HepG2 (cell line): ENCODE measurements at regions not wholly inside any gene's neighbourhood (a gene's known extent, or its start where the extent isn't known, plus 50 kb on each side); places are given as distances from the start of the nearest gene placed in this dataset.
A peak's percentile ranks its signal among the peaks of the same experiment; 100 is the strongest.

Experiments used
- CEBPB ChIP-seq: IDR thresholded peaks from 2 replicates; pipeline ENCODE4 v1.6.1; 2011; ENCODE audit warnings: low read depth, low read length, improper control_type of control experiment, borderline replicate concordance
- ERF ChIP-seq: IDR thresholded peaks from 2 replicates; pipeline ENCODE4 v1.6.1; 2018; ENCODE audit warnings: missing biosample characterization, missing genetic modification reagents
- FOXO1 ChIP-seq: sonication (generic); formaldehyde crosslinking; IDR thresholded peaks from 2 replicates; pipeline ENCODE4 v1.4.0; 2020; ENCODE audit warnings: missing genetic modification reagents
- KDM2A ChIP-seq: sonication (generic); formaldehyde crosslinking; IDR thresholded peaks from 2 replicates; pipeline ENCODE4 v1.4.0; 2020; ENCODE audit warnings: low read depth, missing genetic modification reagents, borderline replicate concordance
- NFATC3 ChIP-seq: sonication (generic); formaldehyde crosslinking; IDR thresholded peaks from 2 replicates; pipeline ENCODE4 v1.5.1; 2020; ENCODE audit warnings: mild to moderate bottlenecking, missing genetic modification reagents
- PITX1 ChIP-seq: sonication (generic); formaldehyde crosslinking; IDR thresholded peaks from 2 replicates; pipeline ENCODE4 v1.5.1; 2020; ENCODE audit warnings: mild to moderate bottlenecking, missing genetic modification reagents
- SALL1 ChIP-seq: sonication (generic); formaldehyde crosslinking; IDR thresholded peaks from 2 replicates; pipeline ENCODE4 v1.8.0; 2022; ENCODE audit warnings: mild to moderate bottlenecking, missing genetic modification reagents
- TCF12 ChIP-seq, 2 experiments: fragments of 450-650 bp in 1 of 2; sonication (generic) in 1 of 2; formaldehyde crosslinking in 1 of 2; IDR thresholded peaks; 2 replicates each; pipeline versions ENCODE4 v1.6.1 to v1.8.0; 2017 to 2022; ENCODE audit warnings: antibody characterized with exemption in 1 of 2, mild to moderate bottlenecking in 1 of 2, missing genetic modification reagents in 1 of 2, moderate library complexity in 1 of 2
- TERF1 ChIP-seq: sonication (generic); formaldehyde crosslinking; IDR thresholded peaks from 2 replicates; pipeline ENCODE4 v1.8.0; 2022; ENCODE audit warnings: mild to moderate bottlenecking, missing genetic modification reagents, moderate library complexity
- ZBTB7B ChIP-seq: sonication (generic); formaldehyde crosslinking; IDR thresholded peaks from 2 replicates; pipeline ENCODE4 v1.4.0; 2020; ENCODE audit warnings: missing genetic modification reagents
- ZFX ChIP-seq: sonication (generic); formaldehyde crosslinking; IDR thresholded peaks from 2 replicates; pipeline ENCODE4 v1.4.0; 2020; ENCODE audit warnings: mild to moderate bottlenecking, low read depth, missing genetic modification reagents, moderate library complexity
- ZMYM3 ChIP-seq: sonication (generic); formaldehyde crosslinking; IDR thresholded peaks from 2 replicates; pipeline ENCODE4 v1.5.1; 2020; ENCODE audit warnings: mild to moderate bottlenecking, missing genetic modification reagents
- ZNF572 ChIP-seq: sonication (generic); formaldehyde crosslinking; IDR thresholded peaks from 2 replicates; pipeline ENCODE4 v1.5.1; 2020; ENCODE audit warnings: mild to moderate bottlenecking, missing genetic modification reagents
- ZNF607 ChIP-seq: sonication (generic); formaldehyde crosslinking; IDR thresholded peaks from 2 replicates; pipeline ENCODE4 v1.5.1; 2020; ENCODE audit warnings: missing genetic modification reagents, mild to moderate bottlenecking, borderline replicate concordance
- ZNF768 ChIP-seq: sonication (generic); formaldehyde crosslinking; IDR thresholded peaks from 2 replicates; pipeline ENCODE4 v1.4.0; 2020; ENCODE audit warnings: missing genetic modification reagents
- ZNF883 ChIP-seq: sonication (generic); formaldehyde crosslinking; IDR thresholded peaks from 2 replicates; pipeline ENCODE4 v1.5.1; 2020; ENCODE audit warnings: mild to moderate bottlenecking, missing genetic modification reagents; ENCODE audit errors: not compliant biosample characterization
- ZNF891 ChIP-seq: sonication (generic); formaldehyde crosslinking; IDR thresholded peaks from 2 replicates; pipeline ENCODE4 v1.5.0; 2020; ENCODE audit warnings: mild to moderate bottlenecking, missing genetic modification reagents
- TF ChIP-seq, protein P1 (sequence below): IDR thresholded peaks from 2 replicates; pipeline ENCODE4 v1.6.1; 2018; ENCODE audit warnings: missing genetic modification reagents, mild to moderate bottlenecking, missing compliant biosample characterization
- TF ChIP-seq, protein P2 (sequence below): sonication (generic); formaldehyde crosslinking; IDR thresholded peaks from 2 replicates; pipeline ENCODE4 v1.5.1; 2020; ENCODE audit warnings: mild to moderate bottlenecking, moderate library complexity, missing genetic modification reagents
- TF ChIP-seq, protein P3 (sequence below): sonication (generic); formaldehyde crosslinking; IDR thresholded peaks from 2 replicates; pipeline ENCODE4 v1.5.1; 2020; ENCODE audit warnings: missing genetic modification reagents, mild to moderate bottlenecking, borderline replicate concordance
- TF ChIP-seq, protein P4 (sequence below): sonication (generic); formaldehyde crosslinking; IDR thresholded peaks from 2 replicates; pipeline ENCODE4 v1.9.0; 2021; ENCODE audit warnings: missing genetic modification reagents, borderline replicate concordance

- TF ChIP-seq TERF1 = no peak
- TF ChIP-seq ZNF768 (CRISPR knock-in tag) = peak; percentile 59; the same call in 1 of the 2 replicates
- TF ChIP-seq CEBPB = no peak
- peak; percentile 43; the same call in 1 of the 2 replicates for TF ChIP-seq ZNF891 (CRISPR knock-in tag)
- TF ChIP-seq, protein P1, sequence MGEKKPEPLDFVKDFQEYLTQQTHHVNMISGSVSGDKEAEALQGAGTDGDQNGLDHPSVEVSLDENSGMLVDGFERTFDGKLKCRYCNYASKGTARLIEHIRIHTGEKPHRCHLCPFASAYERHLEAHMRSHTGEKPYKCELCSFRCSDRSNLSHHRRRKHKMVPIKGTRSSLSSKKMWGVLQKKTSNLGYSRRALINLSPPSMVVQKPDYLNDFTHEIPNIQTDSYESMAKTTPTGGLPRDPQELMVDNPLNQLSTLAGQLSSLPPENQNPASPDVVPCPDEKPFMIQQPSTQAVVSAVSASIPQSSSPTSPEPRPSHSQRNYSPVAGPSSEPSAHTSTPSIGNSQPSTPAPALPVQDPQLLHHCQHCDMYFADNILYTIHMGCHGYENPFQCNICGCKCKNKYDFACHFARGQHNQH (CRISPR knock-in tag) = 0 out of 2 replicates have a peak, but pooled peaks have one; percentile 27
- TF ChIP-seq ZFX (CRISPR knock-in tag) = peak; percentile 24; the same call in 1 of the 2 replicates
- TF ChIP-seq ZNF572 (CRISPR knock-in tag) = peak; percentile 79; the same call in 1 of the 2 replicates
- no peak for TF ChIP-seq TCF12 (IDR thresholded peaks at IDR 0.05)
- TF ChIP-seq TCF12 (CRISPR knock-in tag; IDR thresholded peaks at IDR 0.05) = no peak
- TF ChIP-seq ZNF607 (CRISPR knock-in tag) = peak; percentile 43; the same call in 1 of the 2 replicates
- peak; percentile 28; the same call in 1 of the 2 replicates for TF ChIP-seq SALL1 (CRISPR knock-in tag)
- peak; percentile 23; the same call in 1 of the 2 replicates for TF ChIP-seq ERF (CRISPR knock-in tag)
- no peak for TF ChIP-seq NFATC3 (CRISPR knock-in tag)
- TF ChIP-seq ZBTB7B (CRISPR knock-in tag) = 0 out of 2 replicates have a peak, but pooled peaks have one; percentile 30
- TF ChIP-seq ZMYM3 = peak; percentile 88
- TF ChIP-seq, protein P2, sequence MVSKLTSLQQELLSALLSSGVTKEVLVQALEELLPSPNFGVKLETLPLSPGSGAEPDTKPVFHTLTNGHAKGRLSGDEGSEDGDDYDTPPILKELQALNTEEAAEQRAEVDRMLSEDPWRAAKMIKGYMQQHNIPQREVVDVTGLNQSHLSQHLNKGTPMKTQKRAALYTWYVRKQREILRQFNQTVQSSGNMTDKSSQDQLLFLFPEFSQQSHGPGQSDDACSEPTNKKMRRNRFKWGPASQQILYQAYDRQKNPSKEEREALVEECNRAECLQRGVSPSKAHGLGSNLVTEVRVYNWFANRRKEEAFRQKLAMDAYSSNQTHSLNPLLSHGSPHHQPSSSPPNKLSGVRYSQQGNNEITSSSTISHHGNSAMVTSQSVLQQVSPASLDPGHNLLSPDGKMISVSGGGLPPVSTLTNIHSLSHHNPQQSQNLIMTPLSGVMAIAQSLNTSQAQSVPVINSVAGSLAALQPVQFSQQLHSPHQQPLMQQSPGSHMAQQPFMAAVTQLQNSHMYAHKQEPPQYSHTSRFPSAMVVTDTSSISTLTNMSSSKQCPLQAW (CRISPR knock-in tag) = peak; percentile 58; the same call in 1 of the 2 replicates
- TF ChIP-seq, protein P3, sequence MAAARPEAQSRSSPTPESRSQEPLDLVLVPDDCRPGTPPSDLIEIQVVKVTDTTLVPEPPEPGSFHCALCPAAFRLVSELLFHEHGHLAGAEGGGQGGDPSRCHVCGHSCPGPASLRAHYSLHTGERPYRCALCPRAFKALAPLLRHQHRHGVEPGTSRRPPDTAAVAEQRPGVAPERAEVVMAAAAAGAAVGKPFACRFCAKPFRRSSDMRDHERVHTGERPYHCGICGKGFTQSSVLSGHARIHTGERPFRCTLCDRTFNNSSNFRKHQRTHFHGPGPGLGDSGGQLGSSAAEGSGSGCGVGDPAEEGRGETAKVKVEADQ = 0 out of 2 replicates have a peak, but pooled peaks have one; percentile 38
- TF ChIP-seq PITX1 (CRISPR knock-in tag) = peak; percentile 34; the same call in 1 of the 2 replicates
- peak; percentile 93 for TF ChIP-seq KDM2A (CRISPR knock-in tag)
- peak; percentile 72 for TF ChIP-seq ZNF883 (CRISPR knock-in tag)
- 0 out of 2 replicates have a peak, but pooled peaks have one; percentile 11 for TF ChIP-seq FOXO1 (CRISPR knock-in tag)
- TF ChIP-seq, protein P4, sequence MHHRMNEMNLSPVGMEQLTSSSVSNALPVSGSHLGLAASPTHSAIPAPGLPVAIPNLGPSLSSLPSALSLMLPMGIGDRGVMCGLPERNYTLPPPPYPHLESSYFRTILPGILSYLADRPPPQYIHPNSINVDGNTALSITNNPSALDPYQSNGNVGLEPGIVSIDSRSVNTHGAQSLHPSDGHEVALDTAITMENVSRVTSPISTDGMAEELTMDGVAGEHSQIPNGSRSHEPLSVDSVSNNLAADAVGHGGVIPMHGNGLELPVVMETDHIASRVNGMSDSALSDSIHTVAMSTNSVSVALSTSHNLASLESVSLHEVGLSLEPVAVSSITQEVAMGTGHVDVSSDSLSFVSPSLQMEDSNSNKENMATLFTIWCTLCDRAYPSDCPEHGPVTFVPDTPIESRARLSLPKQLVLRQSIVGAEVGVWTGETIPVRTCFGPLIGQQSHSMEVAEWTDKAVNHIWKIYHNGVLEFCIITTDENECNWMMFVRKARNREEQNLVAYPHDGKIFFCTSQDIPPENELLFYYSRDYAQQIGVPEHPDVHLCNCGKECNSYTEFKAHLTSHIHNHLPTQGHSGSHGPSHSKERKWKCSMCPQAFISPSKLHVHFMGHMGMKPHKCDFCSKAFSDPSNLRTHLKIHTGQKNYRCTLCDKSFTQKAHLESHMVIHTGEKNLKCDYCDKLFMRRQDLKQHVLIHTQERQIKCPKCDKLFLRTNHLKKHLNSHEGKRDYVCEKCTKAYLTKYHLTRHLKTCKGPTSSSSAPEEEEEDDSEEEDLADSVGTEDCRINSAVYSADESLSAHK (CRISPR knock-in tag) = no peak
Measured at GRCh38 chr7:66518151-66518691, 110.5 kb upstream of the KCTD7 start (continued).
